Keratinocyte (primary cell): ENCODE measurements at regions not wholly inside any gene's neighbourhood (a gene's known extent, or its start where the extent isn't known, plus 50 kb on each side); places are given as distances from the start of the nearest gene placed in this dataset.

ENCODE experiments used
- DNase-seq: peaks from one replicate; pipeline ENCODE4 v3.0.0-alpha.2; 2011; ENCODE audit warnings: low read depth, missing footprints, low spot score
- FAIRE-seq: peaks from 2 replicates; lab custom pipeline; 2011; peaks lifted over from hg19 to GRCh38; lab: Jason Lieb, UNC
- H2AFZ ChIP-seq: 2 replicates; pipeline ENCODE4 v1.6.0; 2012; ENCODE audit warnings: low read length, control low read depth, inconsistent platforms; ENCODE audit not compliant: control insufficient read depth
- H3K27ac ChIP-seq: 2 replicates; pipeline ENCODE4 v1.5.1; 2011; ENCODE audit warnings: low read length; ENCODE audit not compliant: control insufficient read depth, insufficient read depth
- H3K27me3 ChIP-seq: 3 replicates; pipeline ENCODE4 v1.6.0; 2011; ENCODE audit warnings: low read length; ENCODE audit not compliant: control insufficient read depth, insufficient read depth; ENCODE audit errors: extremely low read depth
- H3K36me3 ChIP-seq, 2 experiments: 2 replicates in 1 of 2; 3 replicates in 1 of 2; pipeline ENCODE4 v1.5.1; 2011; ENCODE audit warnings: low read length in 2 of 2, mild to moderate bottlenecking in 1 of 2; ENCODE audit not compliant: control insufficient read depth in 2 of 2, insufficient read depth in 2 of 2; ENCODE audit errors: extremely low read depth in 1 of 2
- H3K4me1 ChIP-seq: 3 replicates; pipeline ENCODE4 v1.5.1; 2011; ENCODE audit warnings: low read length; ENCODE audit not compliant: control insufficient read depth, insufficient read depth; ENCODE audit errors: extremely low read depth
- H3K4me2 ChIP-seq: 3 replicates; pipeline ENCODE4 v1.6.0; 2011; ENCODE audit warnings: low read depth, low read length; ENCODE audit not compliant: control insufficient read depth, insufficient read depth; ENCODE audit errors: extremely low read depth
- H3K4me3 ChIP-seq, 3 experiments: fragments of 200-600 bp in 1 of 3; sonication (generic) in 1 of 3; 2 replicates in 2 of 3; 3 replicates in 1 of 3; pipeline ENCODE4 v1.5.1; 2011 to 2016; ENCODE audit warnings: low read length in 3 of 3, mild to moderate bottlenecking in 3 of 3, control low read depth in 2 of 3, inconsistent platforms in 1 of 3, low read depth in 1 of 3, mixed read lengths in 1 of 3, mixed run types in 1 of 3, moderate library complexity in 1 of 3; ENCODE audit not compliant: control insufficient read depth in 2 of 3, insufficient read depth in 2 of 3; ENCODE audit errors: extremely low read depth in 1 of 3
- H3K79me2 ChIP-seq: 2 replicates; pipeline ENCODE4 v1.6.0; 2012; ENCODE audit warnings: low read length; ENCODE audit not compliant: control insufficient read depth, insufficient read depth
- H3K9ac ChIP-seq: 3 replicates; pipeline ENCODE4 v1.6.0; 2011; ENCODE audit warnings: low read length; ENCODE audit not compliant: control insufficient read depth, insufficient read depth; ENCODE audit errors: extremely low read depth
- H3K9me1 ChIP-seq: 3 replicates; pipeline ENCODE4 v1.6.0; 2011; ENCODE audit warnings: low read length; ENCODE audit not compliant: control insufficient read depth, insufficient read depth; ENCODE audit errors: extremely low read depth
- H3K9me3 ChIP-seq: 2 replicates; pipeline ENCODE4 v1.5.1; 2012; ENCODE audit warnings: low read depth, low read length; ENCODE audit not compliant: control insufficient read depth
- H4K20me1 ChIP-seq: 3 replicates; pipeline ENCODE4 v1.6.0; 2011; ENCODE audit warnings: low read length; ENCODE audit not compliant: control insufficient read depth, insufficient read depth; ENCODE audit errors: extremely low read depth
- EZH2 ChIP-seq: IDR thresholded peaks from one replicate; pipeline ENCODE4 v1.6.1; 2012; ENCODE audit warnings: inconsistent platforms, mild to moderate bottlenecking, low read length, moderate library complexity
- dilution Hi-C: fragments of 300-500 bp; cut with MboI; formaldehyde crosslinking; loops from one replicate; pipeline ENCODE4 v1.7.0; 2020; ENCODE audit warnings: low sequenced_read_pairs; ENCODE audit not compliant: extremely low pct_ligation_motif_present
- TF ChIP-seq, protein P1 (sequence below), 3 experiments: IDR thresholded peaks in 1 of 3; conservative IDR thresholded peaks in 1 of 3; optimal IDR thresholded peaks in 1 of 3; 2 replicates in 2 of 3; 3 replicates in 1 of 3; pipeline versions ENCODE3 to v1.5.1; 2011; ENCODE audit warnings: low read length in 3 of 3, mild to moderate bottlenecking in 3 of 3, moderate library complexity in 2 of 3, control low read depth in 1 of 3, inconsistent platforms in 1 of 3; ENCODE audit not compliant: insufficient read depth in 2 of 3; ENCODE audit errors: extremely low read depth in 1 of 3

DNA sequence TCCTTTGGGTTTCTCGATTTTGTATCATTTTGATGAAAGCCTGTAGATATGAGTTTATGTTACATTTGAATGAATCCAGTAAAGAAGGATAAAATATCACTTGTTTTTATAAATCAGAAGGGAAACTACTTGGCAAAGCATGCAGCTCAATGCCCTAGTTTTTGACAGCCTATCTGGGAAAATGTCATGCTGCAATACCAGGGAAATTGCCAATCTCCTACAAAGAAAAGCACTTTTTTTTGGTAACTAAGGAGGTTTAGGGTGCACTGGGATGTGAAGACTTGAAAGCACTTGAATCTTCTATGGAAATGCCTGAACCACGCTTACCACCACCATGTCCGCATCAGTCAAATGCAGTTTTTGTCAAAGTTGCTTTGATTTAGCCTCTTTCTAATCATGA is 446.9 kb upstream of the LRRC7 start:
- Histone ChIP-seq H3K4me2 (no peak overlapping the region), H3K27ac (no peak overlapping the region), H3K79me2 (no peaks in the 10 kb centered on the region), H3K4me1 (peaks cover 6% of the 10 kb centered on the region), H3K27me3 (no peaks in the 10 kb centered on the region), H3K9me1 (no peaks in the 10 kb centered on the region), H2AFZ (no peak overlapping the region), H3K4me3 (no peak overlapping the region), H3K36me3 (no peaks in the 10 kb centered on the region), H3K9ac (no peak overlapping the region), H4K20me1 (no peaks in the 10 kb centered on the region), H3K9me3 (no peaks in the 10 kb centered on the region)
- FAIRE-seq (no peak), DNase-seq (no peak)
- dilution Hi-C loops = no loop called here
- TF ChIP-seq, protein P1, sequence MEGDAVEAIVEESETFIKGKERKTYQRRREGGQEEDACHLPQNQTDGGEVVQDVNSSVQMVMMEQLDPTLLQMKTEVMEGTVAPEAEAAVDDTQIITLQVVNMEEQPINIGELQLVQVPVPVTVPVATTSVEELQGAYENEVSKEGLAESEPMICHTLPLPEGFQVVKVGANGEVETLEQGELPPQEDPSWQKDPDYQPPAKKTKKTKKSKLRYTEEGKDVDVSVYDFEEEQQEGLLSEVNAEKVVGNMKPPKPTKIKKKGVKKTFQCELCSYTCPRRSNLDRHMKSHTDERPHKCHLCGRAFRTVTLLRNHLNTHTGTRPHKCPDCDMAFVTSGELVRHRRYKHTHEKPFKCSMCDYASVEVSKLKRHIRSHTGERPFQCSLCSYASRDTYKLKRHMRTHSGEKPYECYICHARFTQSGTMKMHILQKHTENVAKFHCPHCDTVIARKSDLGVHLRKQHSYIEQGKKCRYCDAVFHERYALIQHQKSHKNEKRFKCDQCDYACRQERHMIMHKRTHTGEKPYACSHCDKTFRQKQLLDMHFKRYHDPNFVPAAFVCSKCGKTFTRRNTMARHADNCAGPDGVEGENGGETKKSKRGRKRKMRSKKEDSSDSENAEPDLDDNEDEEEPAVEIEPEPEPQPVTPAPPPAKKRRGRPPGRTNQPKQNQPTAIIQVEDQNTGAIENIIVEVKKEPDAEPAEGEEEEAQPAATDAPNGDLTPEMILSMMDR (optimal IDR thresholded peaks at IDR 0.05 in 1 of 3, IDR thresholded peaks at IDR 0.05 in 1 of 3, conservative IDR thresholded peaks at IDR 0.05 in 1 of 3; ENCODE audit: extremely low read depth in 1 of 3, insufficient read depth in 2 of 3, low read length in 3 of 3) = no peak
- no peak for TF ChIP-seq EZH2

DNA sequence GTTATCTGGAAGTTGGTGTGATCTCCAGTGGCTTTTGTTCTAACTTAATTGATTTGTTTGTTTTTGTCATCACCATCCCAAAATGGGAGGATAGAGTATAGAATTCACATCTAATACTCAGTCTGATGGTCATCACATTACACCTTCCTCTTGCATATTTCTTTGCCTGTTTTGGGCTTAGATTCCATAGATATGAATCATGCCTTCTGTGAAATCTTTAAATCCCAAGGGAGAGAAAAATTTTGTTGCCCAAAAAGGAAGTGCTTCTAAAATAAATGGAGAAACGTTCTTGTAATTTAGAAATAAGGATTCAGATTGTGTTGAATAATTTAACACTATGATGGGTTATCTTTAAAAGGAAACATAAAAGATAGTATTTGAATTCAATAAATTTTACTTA is 446.0 kb upstream of the LRRC7 start:
- H3K27ac ChIP-seq = no peak overlapping the region
- no peak for DNase-seq
- no peaks in the 10 kb centered on the region for H3K36me3 ChIP-seq
- H3K27me3 ChIP-seq = no peaks in the 10 kb centered on the region
- H3K9ac ChIP-seq = no peak overlapping the region
- dilution Hi-C loops = no loop called here
- no peak overlapping the region for H3K4me3 ChIP-seq
- no peak for FAIRE-seq
- no peaks in the 10 kb centered on the region for H3K79me2 ChIP-seq
- H4K20me1 ChIP-seq = no peaks in the 10 kb centered on the region
- TF ChIP-seq, protein P1 (optimal IDR thresholded peaks at IDR 0.05 in 1 of 3, IDR thresholded peaks at IDR 0.05 in 1 of 3, conservative IDR thresholded peaks at IDR 0.05 in 1 of 3; ENCODE audit: extremely low read depth in 1 of 3, insufficient read depth in 2 of 3, low read length in 3 of 3) = no peak
- no peak for TF ChIP-seq EZH2
- peak overlapping the region; percentile 6 for H3K4me2 ChIP-seq
- peaks cover 8% of the 10 kb centered on the region for H3K4me1 ChIP-seq
- H3K9me3 ChIP-seq = no peaks in the 10 kb centered on the region
- H2AFZ ChIP-seq = no peak overlapping the region
- H3K9me1 ChIP-seq = no peaks in the 10 kb centered on the region
